NCI-H2081 (cell line): ENCODE measurements at regions not wholly inside any gene's neighbourhood (a gene's known extent, or its start where the extent isn't known, plus 50 kb on each side); places are given as distances from the start of the nearest gene placed in this dataset.
A peak's percentile ranks its signal among the peaks of the same experiment; 100 is the strongest.

Experiments
- DNase-seq, 2 experiments: peaks; one replicate each; lab custom pipeline; 2025; lab: John Stamatoyannopoulos, UW

GRCh38 chr1:42034426-42034825, 115.7 kb upstream of the HIVEP3 start:
- DNase-seq: no peak

DNA sequence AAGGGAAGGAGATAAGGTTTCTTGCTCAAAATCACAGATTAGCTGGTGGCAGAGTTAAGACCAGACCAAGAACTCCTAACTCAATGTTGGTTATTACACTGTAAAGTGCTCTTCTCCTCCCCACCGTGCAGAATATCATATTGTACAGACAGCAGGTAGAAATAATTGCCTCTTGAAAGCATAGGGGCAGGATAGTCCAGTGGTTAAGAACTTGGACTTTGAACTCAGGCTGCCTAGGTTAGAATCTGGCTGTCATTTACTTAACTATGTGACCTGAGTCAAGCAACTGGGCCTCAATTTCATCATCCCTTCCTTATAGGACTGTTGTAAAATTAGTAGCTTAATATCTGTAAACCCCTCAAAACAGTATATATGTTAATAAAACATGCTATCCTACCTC, 114.9 kb upstream of the HIVEP3 start:
- DNase-seq: no peak

DNA sequence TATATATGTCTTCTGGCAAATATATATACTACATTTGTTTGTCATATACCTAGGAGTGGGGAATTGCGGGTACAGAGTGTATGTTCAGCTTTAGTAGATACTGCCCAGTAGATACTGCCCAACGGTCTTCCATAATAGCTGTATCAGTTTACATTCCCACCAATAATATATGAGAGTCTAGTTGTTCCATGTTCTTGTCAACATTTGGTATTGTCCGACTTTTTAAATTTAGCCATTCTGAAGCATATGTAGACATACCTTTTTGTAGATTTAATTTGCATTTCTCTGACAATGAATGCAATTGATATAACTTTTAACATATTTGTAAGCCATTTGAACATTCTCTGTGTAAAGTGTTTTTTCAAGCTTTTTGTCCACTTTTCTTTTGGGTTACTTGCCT, 99.0 kb upstream of the HIVEP3 start:
- DNase-seq: no peak

DNA sequence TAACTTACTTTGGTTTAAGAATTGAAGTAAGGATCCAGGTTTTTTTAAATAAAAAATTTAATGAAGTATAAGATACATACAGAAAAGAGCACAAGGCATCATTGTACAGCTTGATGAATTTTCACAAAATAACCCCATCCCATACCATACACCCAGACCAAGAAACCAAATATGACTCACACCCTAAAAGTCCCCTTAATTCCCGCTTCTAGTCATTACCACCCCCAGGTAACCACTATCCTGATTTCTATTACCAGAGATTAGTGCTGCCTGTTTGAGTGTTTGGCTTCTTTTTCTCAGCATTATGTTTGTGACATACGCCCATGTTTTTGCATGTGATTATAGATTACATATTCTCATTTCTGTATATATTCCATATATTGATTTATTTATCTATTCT, 98.5 kb upstream of the HIVEP3 start:
- DNase-seq: no peak

GRCh38 chr1:42014823-42015222, 96.1 kb upstream of the HIVEP3 start:
- DNase-seq: no peak

GRCh38 chr1:42013881-42014470, 95.3 kb upstream of the HIVEP3 start:
- DNase-seq: peak in 1 of 2 experiments; percentile 23

DNA sequence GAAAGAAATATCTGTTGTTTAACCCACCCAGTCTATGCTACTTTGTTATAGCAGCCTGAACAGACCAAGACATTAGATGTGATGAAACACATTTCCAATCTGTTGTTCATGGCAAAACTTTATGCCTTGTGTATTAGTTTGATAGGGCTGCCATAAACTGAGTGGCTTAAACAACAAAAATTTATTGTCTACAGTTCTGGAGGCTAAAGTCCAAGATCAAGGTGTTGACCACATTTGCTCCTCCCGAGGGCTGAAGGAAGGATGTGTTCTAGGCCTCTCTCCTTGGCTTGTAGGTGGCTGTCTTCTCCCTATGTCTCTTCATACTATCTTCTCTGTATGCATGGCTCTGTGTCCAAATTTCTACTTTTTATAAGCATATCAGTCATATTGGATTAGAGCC, 94.1 kb upstream of the HIVEP3 start:
- DNase-seq: no peak

- DNase-seq: no peak
Measured at GRCh38 chr1:42010381-42010780, 91.7 kb upstream of the HIVEP3 start.

DNA sequence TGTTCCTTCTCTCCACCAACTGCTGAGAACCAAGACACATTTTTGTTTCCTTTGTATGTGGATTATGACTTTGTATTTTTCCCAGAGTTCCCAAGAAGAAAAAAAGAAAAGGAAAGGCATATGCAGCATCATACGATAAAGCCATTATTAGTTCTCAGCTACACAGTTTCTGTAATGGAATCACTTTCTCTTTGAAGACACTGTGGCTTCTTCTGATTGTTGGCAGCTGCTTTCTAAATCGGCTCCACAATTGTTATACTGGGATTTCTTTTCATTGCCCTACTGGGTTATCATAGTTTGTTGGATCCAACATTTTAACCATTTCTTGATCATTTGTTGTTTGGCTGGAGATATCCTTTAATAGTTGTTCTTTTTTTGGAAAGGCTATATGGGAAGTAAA, 89.5 kb upstream of the HIVEP3 start:
- DNase-seq: no peak

- DNase-seq: no peak
Measured at GRCh38 chr1:42006836-42007235, 88.1 kb upstream of the HIVEP3 start.

- DNase-seq: no peak
Measured at GRCh38 chr1:42006093-42006492, 87.4 kb upstream of the HIVEP3 start.

GRCh38 chr1:42005530-42005929, 86.8 kb upstream of the HIVEP3 start:
- no peak for DNase-seq

DNA sequence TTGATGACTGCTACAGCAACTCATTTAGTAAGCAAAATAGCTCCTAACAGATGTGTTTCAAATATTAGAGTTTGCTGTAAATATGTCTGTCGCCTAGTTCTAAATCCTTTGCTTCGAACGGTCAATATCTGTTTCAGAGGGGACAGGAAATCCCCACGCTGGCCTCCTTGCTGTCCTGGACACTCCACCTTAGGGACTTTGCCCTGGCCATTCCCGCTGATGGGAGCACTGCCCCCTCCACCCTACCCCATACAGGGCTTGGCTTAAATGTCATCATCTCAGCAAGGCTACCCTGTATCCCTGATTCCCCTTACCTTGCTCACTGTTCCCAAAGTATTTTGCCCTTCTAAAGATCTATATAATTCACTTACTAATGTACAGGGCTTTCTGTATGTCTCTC, 86.1 kb upstream of the HIVEP3 start:
- no peak for DNase-seq

GRCh38 chr1:42004322-42004721, 85.6 kb upstream of the HIVEP3 start:
- no peak for DNase-seq

DNA sequence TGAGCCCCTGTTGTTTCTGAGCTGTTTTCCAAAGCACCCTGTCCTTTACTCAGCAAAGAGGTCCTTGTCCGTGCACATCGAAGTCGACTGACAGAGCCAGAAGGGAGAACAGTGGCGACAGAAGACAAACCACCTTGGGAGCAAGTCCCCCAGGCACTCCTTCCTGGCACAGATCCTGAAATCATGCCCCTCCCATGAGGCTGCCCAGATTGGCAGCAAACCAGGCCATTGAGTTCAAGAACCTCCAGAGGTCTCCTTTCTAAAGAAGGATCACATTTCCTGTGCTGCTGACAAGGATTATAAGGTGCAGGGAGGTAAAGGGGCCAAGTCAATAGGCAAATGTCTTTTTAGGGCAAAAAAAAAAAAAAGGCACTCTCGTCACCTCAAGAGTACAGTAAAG, 84.7 kb upstream of the HIVEP3 start:
- DNase-seq: no peak

- no peak for DNase-seq
Measured at GRCh38 chr1:42002220-42002619, 83.5 kb upstream of the HIVEP3 start.

DNA sequence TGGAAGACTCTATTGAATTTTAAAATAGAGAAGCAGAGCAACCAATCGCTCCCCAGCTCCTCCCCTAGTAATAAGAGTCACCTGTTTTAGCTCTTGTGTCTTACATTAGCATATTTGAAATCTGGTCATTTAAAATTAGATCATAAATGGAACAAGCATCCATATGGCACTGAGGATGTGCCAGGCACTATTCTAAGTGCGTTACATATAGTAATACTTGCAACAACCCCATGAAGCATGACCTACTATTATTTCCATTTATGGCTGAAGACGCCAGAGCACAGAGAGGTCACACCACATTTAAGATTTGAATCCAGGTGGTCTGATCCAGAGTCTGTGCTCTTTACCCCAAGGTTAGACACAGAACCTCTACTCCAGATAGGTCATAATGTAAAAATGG, 82.0 kb upstream of the HIVEP3 start:
- DNase-seq: no peak

DNA sequence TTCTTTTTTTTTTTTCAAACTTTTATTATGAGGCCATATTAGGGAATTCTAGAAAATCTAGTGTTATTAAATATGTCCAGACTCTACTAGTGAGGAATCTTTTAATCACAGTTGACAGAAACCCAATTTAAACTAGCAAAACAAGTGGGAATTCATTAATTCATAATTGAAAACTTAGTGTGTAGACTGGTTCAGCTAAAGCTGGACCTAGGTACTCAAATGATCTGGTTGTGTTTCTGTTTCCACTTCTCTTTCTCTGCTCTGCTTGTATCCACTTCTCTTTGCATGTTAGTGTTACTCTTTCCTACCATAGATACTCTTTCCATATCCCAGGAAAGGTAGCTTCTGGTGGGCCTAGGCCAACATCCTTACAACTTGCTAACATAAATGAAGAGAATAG, 81.2 kb upstream of the HIVEP3 start:
- DNase-seq: no peak

DNA sequence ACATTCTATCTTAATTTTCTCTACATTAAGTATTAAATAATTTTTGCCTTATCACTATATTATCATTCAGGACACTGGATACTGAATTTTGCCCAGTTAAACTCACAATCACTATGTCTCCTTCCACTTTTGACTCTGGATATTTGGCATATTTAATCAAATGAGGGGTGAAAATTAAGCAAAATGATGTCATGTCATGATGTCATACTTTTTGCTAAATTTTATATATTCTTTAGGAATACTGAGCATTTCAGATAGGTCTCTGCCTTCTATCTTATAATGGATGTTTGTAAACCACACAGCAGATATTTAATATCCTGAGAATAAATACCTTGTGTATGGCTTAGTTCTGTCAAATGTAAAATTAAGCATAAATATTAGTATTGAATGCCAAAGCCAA, 79.5 kb upstream of the HIVEP3 start:
- DNase-seq: no peak

DNA sequence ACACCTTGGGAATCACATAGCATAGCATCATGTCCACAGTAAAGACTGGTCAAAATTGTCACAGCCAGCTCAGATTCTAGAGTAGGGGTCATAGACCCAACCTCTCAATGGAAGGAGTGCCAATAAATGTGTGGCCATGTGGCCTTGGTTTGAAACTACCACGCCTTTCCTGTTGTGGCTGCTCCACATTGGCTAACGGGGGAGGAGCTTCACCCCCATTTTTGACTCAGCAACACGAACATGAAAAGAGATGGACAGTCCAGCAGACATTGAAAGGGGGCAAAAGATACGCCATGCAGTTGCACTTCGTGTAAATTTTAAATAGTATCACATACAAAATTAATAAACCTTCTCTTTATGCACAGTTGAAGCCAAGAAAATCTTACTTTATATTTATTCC, 78.4 kb upstream of the HIVEP3 start:
- DNase-seq: no peak

DNA sequence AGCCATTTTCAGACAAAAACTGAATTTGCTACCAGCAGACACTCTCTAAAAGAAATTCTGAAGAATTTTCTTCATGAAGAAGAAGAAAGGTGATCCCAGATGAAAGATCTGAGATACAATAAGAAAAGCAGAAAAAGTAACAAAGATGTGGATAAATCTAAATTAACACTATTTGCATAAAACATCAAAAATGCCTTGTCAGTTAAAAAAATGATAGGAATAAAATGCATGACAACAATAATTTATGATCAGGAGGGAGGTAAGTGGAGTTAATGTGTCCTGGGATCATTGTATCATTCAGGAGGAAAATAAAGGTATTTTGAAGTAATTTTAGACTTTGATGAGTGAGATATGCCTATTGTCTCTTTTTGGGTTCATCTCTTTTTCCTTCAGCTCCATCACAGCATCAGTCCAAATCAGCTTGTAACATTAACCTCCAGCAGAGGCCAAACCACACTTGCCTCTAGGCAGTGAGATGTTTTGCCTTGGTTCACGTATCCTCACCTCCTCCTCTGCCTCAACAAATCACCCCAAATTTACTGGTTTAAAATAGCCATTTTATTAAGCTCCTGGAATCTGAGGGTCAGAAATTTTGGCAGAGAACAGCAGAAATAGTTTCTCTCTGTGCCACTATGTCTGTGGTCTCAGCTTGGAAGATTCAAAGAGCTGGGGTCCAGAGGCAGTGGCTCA, 76.9 kb upstream of the HIVEP3 start:
- DNase-seq: no peak

- DNase-seq: no peak
Measured at GRCh38 chr1:41994195-41994894, 75.6 kb upstream of the HIVEP3 start.

DNA sequence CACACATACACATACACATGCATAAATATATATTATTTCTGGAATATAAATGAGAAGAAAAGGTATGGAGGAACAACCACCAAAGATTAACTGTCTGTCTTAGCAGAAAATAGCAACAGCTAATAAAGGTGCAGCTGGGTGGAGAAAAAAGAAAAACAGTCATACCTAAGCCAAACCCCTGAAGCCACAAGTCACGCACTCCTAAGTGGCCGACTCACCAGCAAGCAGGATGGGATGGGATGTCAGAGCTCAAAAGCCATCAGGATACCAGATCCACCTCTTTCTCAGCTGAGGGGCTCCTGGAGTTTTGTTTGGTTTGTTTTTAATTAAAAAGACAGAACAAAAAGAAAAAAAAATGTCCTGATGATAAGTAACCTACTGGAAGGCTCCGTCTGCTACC, 64.7 kb upstream of the HIVEP3 start:
- no peak for DNase-seq

- no peak for DNase-seq
Measured at GRCh38 chr1:41981796-41982195, 63.1 kb upstream of the HIVEP3 start.
